H1 (cell line): ENCODE measurements at regions not wholly inside any gene's neighbourhood (a gene's known extent, or its start where the extent isn't known, plus 50 kb on each side); places are given as distances from the start of the nearest gene placed in this dataset.

Experiments used
- CTCF ChIA-PET: fragments of 300-600 bp; sonication (Branson Sonifier 250); formaldehyde crosslinking; loops from one replicate; lab custom pipeline; 2021; ENCODE audit not compliant: partially characterized antibody; lab: Charles Lee
- POLR2A ChIA-PET: fragments of 300-600 bp; sonication (Branson Sonifier 250); formaldehyde crosslinking; loops from one replicate; lab custom pipeline; 2021; ENCODE audit warnings: inconsistent platforms; ENCODE audit not compliant: partially characterized antibody; lab: Charles Lee
- DNase-seq, 2 experiments: peaks; one replicate each; pipeline versions ENCODE4 v3.0.0 to v3.0.0-alpha.2; 2010 to 2022; ENCODE audit warnings: low spot score in 2 of 2, low read depth in 1 of 2, mixed read lengths in 1 of 2
- FAIRE-seq: peaks from 2 replicates; lab custom pipeline; 2011; peaks lifted over from hg19 to GRCh38; lab: Jason Lieb, UNC
- H2AFZ ChIP-seq: 2 replicates; pipeline ENCODE4 v1.8.1; 2012; ENCODE audit warnings: low read length, inconsistent platforms
- H2AK5ac ChIP-seq: 2 replicates; pipeline ENCODE4 v1.6.1; 2013; ENCODE audit warnings: low read depth, low read length
- H2BK120ac ChIP-seq: replicated peaks from 2 replicates; pipeline ENCODE3; 2013; ENCODE audit warnings: low read depth, low read length, inconsistent platforms
- H2BK12ac ChIP-seq: 2 replicates; pipeline ENCODE4 v1.6.1; 2013; ENCODE audit warnings: low read depth, low read length
- H2BK15ac ChIP-seq: 2 replicates; pipeline ENCODE4 v1.6.1; 2013; ENCODE audit warnings: low read length
- H2BK20ac ChIP-seq: 2 replicates; pipeline ENCODE4 v1.6.1; 2013; ENCODE audit warnings: low read length
- H2BK5ac ChIP-seq: 2 replicates; pipeline ENCODE4 v1.6.1; 2013; ENCODE audit warnings: low read depth, low read length
- H3K14ac ChIP-seq: 2 replicates; pipeline ENCODE4 v1.6.1; 2013; ENCODE audit warnings: inconsistent platforms; ENCODE audit not compliant: insufficient read length
- H3K18ac ChIP-seq: 2 replicates; pipeline ENCODE4 v1.6.1; 2013; ENCODE audit warnings: low read length; ENCODE audit errors: extremely low read depth
- H3K23ac ChIP-seq: 2 replicates; pipeline ENCODE4 v1.6.1; 2013; ENCODE audit warnings: inconsistent platforms; ENCODE audit not compliant: insufficient read length
- H3K23me2 ChIP-seq: 2 replicates; pipeline ENCODE4 v1.6.1; 2013; ENCODE audit warnings: low read depth, low read length
- H3K27ac ChIP-seq: 2 replicates; pipeline ENCODE4 v1.6.1; 2011; ENCODE audit warnings: low read depth, low read length, inconsistent platforms
- H3K27me3 ChIP-seq, 4 experiments: replicated peaks in 1 of 4; 1 replicate in 1 of 4; 2 replicates in 3 of 4; pipeline versions ENCODE4 v1.6.1 to v1.8.1; 2011 to 2013; ENCODE audit warnings: low read length in 3 of 4, mild to moderate bottlenecking in 3 of 4, inconsistent platforms in 2 of 4, mixed read lengths in 2 of 4, moderate library complexity in 1 of 4; ENCODE audit not compliant: control insufficient read depth in 3 of 4, insufficient read depth in 3 of 4; ENCODE audit errors: extremely low read depth in 1 of 4
- H3K36me3 ChIP-seq, 4 experiments: 2 replicates each; pipeline versions ENCODE4 v1.6.1 to v1.8.1; 2011 to 2013; ENCODE audit warnings: mild to moderate bottlenecking in 4 of 4, low read length in 3 of 4, moderate library complexity in 2 of 4, control low read depth in 1 of 4, inconsistent platforms in 1 of 4; ENCODE audit not compliant: insufficient read depth in 4 of 4, control insufficient read depth in 2 of 4
- H3K4ac ChIP-seq: replicated peaks from 2 replicates; pipeline ENCODE3; 2013; ENCODE audit warnings: low read length, low read depth, mixed read lengths, inconsistent platforms; ENCODE audit not compliant: insufficient read length
- H3K4me1 ChIP-seq, 4 experiments: replicated peaks in 1 of 4; 1 replicate in 1 of 4; 2 replicates in 3 of 4; pipeline versions ENCODE4 v1.6.1 to v1.8.1; 2011 to 2013; ENCODE audit warnings: low read length in 3 of 4, inconsistent platforms in 2 of 4, mixed read lengths in 1 of 4; ENCODE audit not compliant: insufficient read depth in 4 of 4, control insufficient read depth in 3 of 4
- H3K4me2 ChIP-seq, 2 experiments: 2 replicates each; pipeline versions ENCODE4 v1.6.1 to v1.8.1; 2011 to 2013; ENCODE audit warnings: low read depth in 2 of 2, low read length in 2 of 2, control low read depth in 1 of 2, inconsistent platforms in 1 of 2, mild to moderate bottlenecking in 1 of 2; ENCODE audit not compliant: insufficient read depth in 1 of 2
- H3K4me3 ChIP-seq, 4 experiments: fragments of 200-600, 300-600 bp in 1 of 4; sonication (generic), shearing (Covaris generic), sonication (Bioruptor Twin) in 1 of 4; 2 replicates each; pipeline versions ENCODE4 v1.5.1 to v1.8.1; 2011 to 2016; ENCODE audit warnings: low read length in 4 of 4, low read depth in 3 of 4, control low read depth in 2 of 4, inconsistent platforms in 2 of 4, mild to moderate bottlenecking in 2 of 4, mixed read lengths in 1 of 4, moderate library complexity in 1 of 4; ENCODE audit not compliant: insufficient read depth in 2 of 4; ENCODE audit errors: extremely low read depth in 1 of 4
- H3K56ac ChIP-seq: replicated peaks from 2 replicates; pipeline ENCODE3; 2013; ENCODE audit warnings: low read depth, mild to moderate bottlenecking, mixed read lengths, low read length, inconsistent platforms; ENCODE audit not compliant: insufficient read length
- H3K79me1 ChIP-seq: 2 replicates; pipeline ENCODE4 v1.6.1; 2013; ENCODE audit warnings: low read depth, low read length, control low read depth
- H3K79me2 ChIP-seq, 2 experiments: 2 replicates each; pipeline versions ENCODE4 v1.6.1 to v1.8.1; 2012 to 2013; ENCODE audit warnings: low read length in 2 of 2, mild to moderate bottlenecking in 2 of 2, inconsistent platforms in 1 of 2; ENCODE audit not compliant: insufficient read depth in 2 of 2, control insufficient read depth in 1 of 2
- H3K9ac ChIP-seq, 4 experiments: replicated peaks in 1 of 4; 1 replicate in 1 of 4; 2 replicates in 3 of 4; pipeline versions ENCODE4 v1.6.1 to v1.8.1; 2011 to 2013; ENCODE audit warnings: low read depth in 3 of 4, low read length in 3 of 4, control low read depth in 2 of 4, mild to moderate bottlenecking in 2 of 4, moderate library complexity in 2 of 4, inconsistent platforms in 1 of 4; ENCODE audit errors: extremely low read depth in 1 of 4
- H3K9me3 ChIP-seq, 2 experiments: 2 replicates each; pipeline versions ENCODE4 v1.6.1 to v1.8.1; 2012 to 2013; ENCODE audit warnings: mild to moderate bottlenecking in 2 of 2, moderate library complexity in 2 of 2, control low read depth in 1 of 2, inconsistent platforms in 1 of 2, low read depth in 1 of 2, low read length in 1 of 2, mixed read lengths in 1 of 2; ENCODE audit not compliant: insufficient read depth in 2 of 2
- H4K20me1 ChIP-seq, 2 experiments: replicated peaks in 1 of 2; 2 replicates each; pipeline versions ENCODE3 to v1.8.1; 2011 to 2013; ENCODE audit warnings: inconsistent platforms in 2 of 2, low read length in 2 of 2, mild to moderate bottlenecking in 1 of 2; ENCODE audit not compliant: insufficient read depth in 2 of 2, control insufficient read depth in 1 of 2
- H4K5ac ChIP-seq: 2 replicates; pipeline ENCODE4 v1.6.1; 2013; ENCODE audit warnings: low read length, low read depth, mixed read lengths, inconsistent platforms; ENCODE audit not compliant: insufficient read length
- H4K8ac ChIP-seq: 2 replicates; pipeline ENCODE4 v1.8.0; 2013; ENCODE audit warnings: mild to moderate bottlenecking, moderate library complexity, low read length, inconsistent platforms; ENCODE audit not compliant: insufficient read depth; ENCODE audit errors: extremely low read depth
- H4K91ac ChIP-seq: replicated peaks from 2 replicates; pipeline ENCODE3; 2013; ENCODE audit warnings: low read length, mixed read lengths, inconsistent platforms; ENCODE audit not compliant: insufficient read length
- ATF3 ChIP-seq: IDR thresholded peaks from 2 replicates; pipeline ENCODE4 v1.6.1; 2011; ENCODE audit warnings: low read depth, mild to moderate bottlenecking, low read length; ENCODE audit not compliant: insufficient read depth
- CHD1 ChIP-seq: IDR thresholded peaks from 2 replicates; pipeline ENCODE4 v1.6.1; 2012; ENCODE audit warnings: low read depth, low read length, improper control_type of control experiment
- CTCF ChIP-seq, 3 experiments: IDR thresholded peaks; 1 replicate in 2 of 3; 2 replicates in 1 of 3; pipeline versions ENCODE4 v1.5.1 to v1.6.1; 2011; ENCODE audit warnings: low read length in 3 of 3, mild to moderate bottlenecking in 3 of 3, inconsistent platforms in 2 of 3, low read depth in 1 of 3, moderate library complexity in 1 of 3; ENCODE audit not compliant: insufficient read depth in 1 of 3; ENCODE audit errors: control extremely low read depth in 1 of 3
- GABPA ChIP-seq: IDR thresholded peaks from 2 replicates; pipeline ENCODE4 v1.6.1; 2011; ENCODE audit warnings: mild to moderate bottlenecking, low read length, moderate library complexity, borderline replicate concordance; ENCODE audit not compliant: insufficient read depth
- JUN ChIP-seq: IDR thresholded peaks from 2 replicates; pipeline ENCODE4 v1.6.1; 2011; ENCODE audit warnings: low read depth, mild to moderate bottlenecking, improper control_type of control experiment, low read length
- KDM5A ChIP-seq: fragments of 200-600 bp; IDR thresholded peaks from 2 replicates; pipeline ENCODE4 v1.7.1; 2012; ENCODE audit warnings: mild to moderate bottlenecking, low read length, inconsistent platforms, mixed read lengths
- MAFK ChIP-seq: IDR thresholded peaks from 2 replicates; pipeline ENCODE4 v1.6.1; 2012; ENCODE audit warnings: low read depth, mild to moderate bottlenecking, improper control_type of control experiment, low read length
- NRF1 ChIP-seq: IDR thresholded peaks from 2 replicates; pipeline ENCODE4 v1.6.1; 2011; ENCODE audit warnings: mild to moderate bottlenecking, low read depth, low read length, improper control_type of control experiment
- SRF ChIP-seq: IDR thresholded peaks from 2 replicates; pipeline ENCODE4 v1.6.1; 2011; ENCODE audit warnings: mild to moderate bottlenecking, low read depth, low read length, moderate library complexity
- TCF12 ChIP-seq: IDR thresholded peaks from 2 replicates; pipeline ENCODE4 v1.6.1; 2011; ENCODE audit warnings: low read depth, mild to moderate bottlenecking, low read length
- TEAD4 ChIP-seq: IDR thresholded peaks from 2 replicates; pipeline ENCODE4 v1.6.1; 2012; ENCODE audit warnings: low read depth, low read length, inconsistent platforms, mixed read lengths
- WGBS, 2 experiments: shearing (Covaris generic) in 1 of 2; methylation state at CpG; one replicate each; pipeline versions ENCODE4 v1.1.6 to v1.1.7; 2013 to 2015; ENCODE audit warnings: low lambda C conversion rate in 2 of 2, mixed read lengths in 2 of 2, inconsistent platforms in 1 of 2, low coverage in 1 of 2, missing lambda C conversion rate in 1 of 2; ENCODE audit not compliant: insufficient replicate concordance in 2 of 2, insufficient coverage in 1 of 2, insufficient read length in 1 of 2; ENCODE audit errors: extremely low coverage in 1 of 2, missing lambda C conversion rate in 1 of 2; 5-methylcytosine and 5-hydroxymethylcytosine counted together

- no peaks in the 10 kb centered on the region for H3K79me1 ChIP-seq
- no peak overlapping the region for H3K23ac ChIP-seq
- no peak overlapping the region for H3K4me2 ChIP-seq
- no peaks in the 10 kb centered on the region for H3K4me1 ChIP-seq
- H3K36me3 ChIP-seq = no peaks in the 10 kb centered on the region
- no peak overlapping the region for H3K4me3 ChIP-seq
- CTCF ChIA-PET = interaction anchor here (0.7 to 0.8 kb wide), 2 partner anchors 9 to 107 kb away, joined by 3 read pairs; no protein-coding TSS in a partner anchor
- H3K56ac ChIP-seq = no peak overlapping the region
- no peaks in the 10 kb centered on the region for H4K20me1 ChIP-seq
- H2AK5ac ChIP-seq = no peak overlapping the region
- H3K27me3 ChIP-seq = no peaks in the 10 kb centered on the region
- FAIRE-seq (no peak), DNase-seq (no peak)
- no peaks in the 10 kb centered on the region for H3K79me2 ChIP-seq
- no peak overlapping the region for H3K14ac ChIP-seq
- POLR2A ChIA-PET = no interaction called here
- no peak overlapping the region for H2BK15ac ChIP-seq
- no peak overlapping the region for H3K9ac ChIP-seq
- H2AFZ ChIP-seq = no peak overlapping the region
- H4K91ac ChIP-seq = no peak overlapping the region
- no peak overlapping the region for H4K5ac ChIP-seq
- 95% methylated on average over 4 of the region's 4 CpGs; no CpG with 5 or more reads in 1 of the 2 experiments for WGBS, 2 experiments
- H2BK20ac ChIP-seq = no peak overlapping the region
- no peak overlapping the region for H3K18ac ChIP-seq
- H4K8ac ChIP-seq = no peak overlapping the region
- H2BK120ac ChIP-seq = no peak overlapping the region
- H3K9me3 ChIP-seq = peaks cover 0 to 9% of the 10 kb centered on the region in 2 experiments; a peak in 1 of 4 replicates
- no peak overlapping the region for H2BK12ac ChIP-seq
- H3K4ac ChIP-seq = no peak overlapping the region
- TF ChIP-seq NRF1 (no peak), GABPA (no peak), ATF3 (no peak), CTCF (IDR thresholded peaks at IDR 0.05; ENCODE audit: control extremely low read depth in 1 of 3, insufficient read depth in 1 of 3, low read depth in 1 of 3, low read length in 3 of 3) (no peak), MAFK (no peak), KDM5A (no peak), TEAD4 (no peak), JUN (no peak), TCF12 (no peak), CHD1 (no peak), SRF (no peak)
- no peak overlapping the region for H2BK5ac ChIP-seq
- H3K27ac ChIP-seq = no peak overlapping the region
- H3K23me2 ChIP-seq = no peaks in the 10 kb centered on the region
Observed at GRCh38 chr16:26856271-26856670, 210.5 kb upstream of the C16orf82 start.
